A549 (cell line): ENCODE measurements at regions not wholly inside any gene's neighbourhood (a gene's known extent, or its start where the extent isn't known, plus 50 kb on each side); places are given as distances from the start of the nearest gene placed in this dataset.

Source experiments
- ATAC-seq, 2 experiments: fragments of 200-7000 bp in 1 of 2; fragments of >200 bp in 1 of 2; cut with Nextera tagmentation in 1 of 2; cut with Tn5 transposase in 1 of 2; 3 replicates each; pipeline versions ENCODE4 v1.8.0 to v1.9.1; 2018 to 2020; ENCODE audit warnings: mild to moderate bottlenecking in 1 of 2, moderate library complexity in 1 of 2
- CTCF ChIA-PET: fragments of 300-600 bp; sonication (Branson Sonifier 250); formaldehyde crosslinking; extraction: SDS; loops from one replicate; lab custom pipeline; 2021; ENCODE audit warnings: antibody characterized with exemption, inconsistent platforms; lab: Yijun Ruan, JAX
- POLR2A ChIA-PET: fragments of 350-600 bp; formaldehyde crosslinking; extraction: SDS; loops from one replicate; lab custom pipeline; 2021; ENCODE audit warnings: antibody characterized with exemption, inconsistent platforms; lab: Yijun Ruan, JAX
- DNase-seq, 2 experiments: peaks; one replicate each; pipeline versions ENCODE4 v3.0.0 to v3.0.0-alpha.2; 2011 to 2016; ENCODE audit warnings: low read depth in 1 of 2, low spot score in 1 of 2
- FAIRE-seq: peaks from 2 replicates; lab custom pipeline; 2011; peaks lifted over from hg19 to GRCh38; lab: Jason Lieb, UNC
- H3K27ac ChIP-seq, 2 experiments: fragments of >200 bp; sonication (Bioruptor Twin); formaldehyde crosslinking; 3 replicates each; pipeline ENCODE4 v1.5.1; 2016 to 2017
- H3K4me1 ChIP-seq: fragments of >200 bp; sonication (Bioruptor Twin); formaldehyde crosslinking; 3 replicates; pipeline ENCODE4 v1.6.1; 2016
- H3K4me2 ChIP-seq: fragments of >200 bp; sonication (Bioruptor Twin); formaldehyde crosslinking; 3 replicates; pipeline ENCODE4 v1.6.1; 2016
- H3K4me3 ChIP-seq: fragments of >200 bp; sonication (Bioruptor Twin); formaldehyde crosslinking; 3 replicates; pipeline ENCODE4 v1.5.1; 2016
- H3K9me3 ChIP-seq: fragments of >200 bp; sonication (Bioruptor Twin); formaldehyde crosslinking; 3 replicates; pipeline ENCODE4 v1.6.1; 2016
- CEBPB ChIP-seq, 2 experiments: fragments of >200 bp in 1 of 2; sonication (Bioruptor Twin) in 1 of 2; formaldehyde crosslinking in 1 of 2; IDR thresholded peaks; 2 replicates each; pipeline ENCODE4 v1.6.1; 2012 to 2016
- CHD2 ChIP-seq: fragments of 150-350 bp; IDR thresholded peaks from 2 replicates; pipeline ENCODE4 v1.6.1; 2014; ENCODE audit warnings: low read length; ENCODE audit not compliant: partially characterized antibody
- ESRRA ChIP-seq: fragments of 150-350 bp; IDR thresholded peaks from 2 replicates; pipeline ENCODE4 v1.6.1; 2014; ENCODE audit warnings: mild to moderate bottlenecking, low read length, borderline replicate concordance
- FOSB ChIP-seq: fragments of 250-450 bp; sonication (Bioruptor Pico); IDR thresholded peaks from 2 replicates; pipeline ENCODE4 v1.5.0; 2020; ENCODE audit warnings: mild to moderate bottlenecking, moderate library complexity
- FOSL2 ChIP-seq, 2 experiments: fragments of 450-650 bp in 1 of 2; fragments of >200 bp in 1 of 2; sonication (Bioruptor Twin) in 1 of 2; formaldehyde crosslinking; IDR thresholded peaks; 2 replicates each; pipeline versions ENCODE4 v1.5.0 to v1.6.1; 2016 to 2020; ENCODE audit warnings: mild to moderate bottlenecking in 1 of 2, moderate library complexity in 1 of 2
- HDAC2 ChIP-seq: fragments of 200-600 bp; sonication (generic); IDR thresholded peaks from 2 replicates; pipeline ENCODE4 v1.6.1; 2016
- HEYL ChIP-seq: fragments of 250-450 bp; sonication (Bioruptor Pico); IDR thresholded peaks from 2 replicates; pipeline ENCODE4 v1.8.0; 2021; ENCODE audit warnings: mild to moderate bottlenecking, moderate library complexity
- HOXB13 ChIP-seq: fragments of 250-450 bp; sonication (Bioruptor Pico); IDR thresholded peaks from 2 replicates; pipeline ENCODE4 v1.5.0; 2020; ENCODE audit warnings: low read depth, mild to moderate bottlenecking, moderate library complexity
- KDM1A ChIP-seq: fragments of 200-600 bp; sonication (generic); IDR thresholded peaks from 2 replicates; pipeline ENCODE4 v1.6.1; 2016; ENCODE audit warnings: low read depth, mild to moderate bottlenecking
- MAFK ChIP-seq: fragments of 450-650 bp; IDR thresholded peaks from 2 replicates; pipeline ENCODE4 v1.6.1; 2014; ENCODE audit not compliant: partially characterized antibody
- MAZ ChIP-seq: fragments of 150-350 bp; IDR thresholded peaks from 2 replicates; pipeline ENCODE4 v1.6.1; 2014; ENCODE audit warnings: antibody characterized with exemption, low read depth, low read length, borderline replicate concordance
- NPAS2 ChIP-seq: fragments of 250-450 bp; sonication (Bioruptor Pico); IDR thresholded peaks from 2 replicates; pipeline ENCODE4 v1.8.0; 2022; ENCODE audit warnings: mild to moderate bottlenecking, moderate library complexity, borderline replicate concordance
- RARB ChIP-seq: fragments of 250-450 bp; sonication (Bioruptor Pico); IDR thresholded peaks from 2 replicates; pipeline ENCODE4 v1.8.0; 2021; ENCODE audit warnings: mild to moderate bottlenecking, moderate library complexity
- RCOR1 ChIP-seq: fragments of 150-350 bp; IDR thresholded peaks from 2 replicates; pipeline ENCODE4 v1.6.1; 2014; ENCODE audit warnings: antibody characterized with exemption, low read length, low read depth
- RFX5 ChIP-seq: fragments of 450-650 bp; IDR thresholded peaks from 2 replicates; pipeline ENCODE4 v1.7.1; 2014; ENCODE audit warnings: antibody characterized with exemption, mild to moderate bottlenecking, moderate library complexity
- SMC3 ChIP-seq: fragments of >200 bp; sonication (Bioruptor Twin); formaldehyde crosslinking; IDR thresholded peaks from 3 replicates; pipeline ENCODE4 v1.6.1; 2018; ENCODE audit warnings: inconsistent platforms
- ZC3H11A ChIP-seq: fragments of 450-650 bp; IDR thresholded peaks from 2 replicates; pipeline ENCODE4 v1.6.1; 2014; ENCODE audit warnings: antibody characterized with exemption, mild to moderate bottlenecking
- WGBS: methylation state at CpG from one replicate; pipeline ENCODE4 v1.1.6; 2017; ENCODE audit errors: missing lambda C conversion rate; 5-methylcytosine and 5-hydroxymethylcytosine counted together
- TF ChIP-seq, protein P1 (sequence below): IDR thresholded peaks from 2 replicates; pipeline ENCODE4 v1.6.1; 2012
- TF ChIP-seq, protein P2 (sequence below): IDR thresholded peaks from 2 replicates; pipeline ENCODE4 v1.6.1; 2012
- TF ChIP-seq, protein P3 (sequence below): fragments of 200-600 bp; sonication (generic); IDR thresholded peaks from 2 replicates; pipeline ENCODE4 v1.6.1; 2016; ENCODE audit warnings: antibody characterized with exemption, mild to moderate bottlenecking, moderate library complexity

DNA sequence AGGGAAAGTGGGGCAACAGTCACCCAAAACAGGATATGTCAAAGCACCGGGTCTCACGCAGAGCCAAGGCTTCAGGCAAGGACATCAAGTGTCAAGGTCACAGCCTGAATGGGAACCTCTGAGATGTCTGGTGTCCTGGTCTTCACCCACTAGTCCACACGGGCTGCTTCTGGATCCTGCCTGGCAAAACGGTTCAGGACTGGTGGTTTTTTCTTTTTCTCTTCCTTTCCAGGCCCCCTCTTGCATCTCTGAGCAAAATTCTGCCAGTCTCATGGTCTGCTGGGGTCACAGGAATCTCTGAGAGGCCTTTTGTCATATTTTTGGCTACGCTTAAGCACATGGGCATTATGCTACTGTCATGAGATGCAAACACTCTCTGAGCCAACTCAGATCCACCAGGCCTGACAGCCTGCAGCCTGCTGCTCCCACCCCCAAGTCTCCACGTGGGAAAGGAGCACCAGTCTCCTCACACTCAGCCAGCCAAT, 518.2 kb upstream of the ZEB2 start:
- Histone ChIP-seq H3K4me1 (peaks cover 32% of the 10 kb centered on the region), H3K9me3 (no peaks in the 10 kb centered on the region), H3K4me2 (peak overlapping the region; percentile 94), H3K27ac (peak overlapping the region; percentile 30 to 53; a peak in 5 of 6 replicates), H3K4me3 (no peak overlapping the region)
- CTCF ChIA-PET = no interaction called here
- FAIRE-seq (no peak), DNase-seq (peak in 1 of 2 experiments; percentile 47), ATAC-seq (peak; percentile 67 to 84)
- no peak for TF ChIP-seq HEYL (CRISPR knock-in tag)
- TF ChIP-seq, protein P1, sequence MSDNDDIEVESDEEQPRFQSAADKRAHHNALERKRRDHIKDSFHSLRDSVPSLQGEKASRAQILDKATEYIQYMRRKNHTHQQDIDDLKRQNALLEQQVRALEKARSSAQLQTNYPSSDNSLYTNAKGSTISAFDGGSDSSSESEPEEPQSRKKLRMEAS = 0 out of 2 replicates have a peak, but pooled peaks have one; percentile 20
- 49% methylated on average over 6 of the region's 6 CpGs for WGBS
- POLR2A ChIA-PET = interaction anchor here (0.6 kb wide), 1 partner anchor 1601 kb away, joined by 3 read pairs; no protein-coding TSS in a partner anchor

DNA sequence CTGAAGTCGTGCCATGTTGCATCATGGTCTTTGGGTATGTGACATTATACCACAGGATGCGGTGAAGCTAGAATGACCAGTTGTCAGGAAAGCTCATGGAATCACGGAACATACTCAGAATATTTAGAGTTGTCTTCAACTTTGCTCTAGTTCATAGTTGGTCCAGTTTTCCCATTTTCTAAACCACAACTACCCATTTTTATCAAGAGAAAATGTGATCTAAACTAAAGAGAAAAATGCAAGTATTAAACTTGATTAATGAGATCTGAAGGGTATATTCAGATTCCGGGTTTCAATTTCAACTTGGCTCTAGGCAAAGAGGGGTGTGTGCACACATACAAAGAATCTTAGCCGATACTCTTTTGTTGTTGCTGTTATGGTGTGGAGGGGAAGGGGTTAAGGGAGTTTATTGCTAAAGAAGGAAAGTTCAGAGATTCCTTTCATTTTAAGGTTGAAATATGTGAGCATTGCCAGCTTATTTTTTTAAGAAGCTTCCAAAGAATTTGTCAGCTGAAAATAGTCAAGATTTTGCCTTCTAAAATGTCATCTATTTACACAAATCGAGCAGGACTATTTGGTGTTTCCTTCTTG, 516.6 kb upstream of the ZEB2 start:
- Histone ChIP-seq H3K4me1 (peaks cover 32% of the 10 kb centered on the region), H3K27ac (peak overlapping the region; percentile 67 to 76)
- POLR2A ChIA-PET = no interaction called here
- peak in 1 of 2 experiments; percentile 38; a peak in 1 of 4 replicates for TF ChIP-seq CEBPB (IDR thresholded peaks at IDR 0.05)
- no peak for TF ChIP-seq MAFK
- TF ChIP-seq, all 56 proteins: peak for 1
- Histone ChIP-seq H3K4me3 (peak overlapping the region; percentile 23), H3K9me3 (no peaks in the 10 kb centered on the region), H3K4me2 (peak overlapping the region; percentile 94)
- ATAC-seq (peak in 1 of 2 experiments; percentile 63; a peak in 3 of 6 replicates), DNase-seq (peak in 1 of 2 experiments; percentile 37), FAIRE-seq (no peak)
- WGBS = 11% methylated on average over 6 of the region's 6 CpGs
- CTCF ChIA-PET = interaction anchor here (1.9 kb wide), 1 partner anchor 14 kb away, joined by 5 read pairs; no protein-coding TSS in a partner anchor

DNA sequence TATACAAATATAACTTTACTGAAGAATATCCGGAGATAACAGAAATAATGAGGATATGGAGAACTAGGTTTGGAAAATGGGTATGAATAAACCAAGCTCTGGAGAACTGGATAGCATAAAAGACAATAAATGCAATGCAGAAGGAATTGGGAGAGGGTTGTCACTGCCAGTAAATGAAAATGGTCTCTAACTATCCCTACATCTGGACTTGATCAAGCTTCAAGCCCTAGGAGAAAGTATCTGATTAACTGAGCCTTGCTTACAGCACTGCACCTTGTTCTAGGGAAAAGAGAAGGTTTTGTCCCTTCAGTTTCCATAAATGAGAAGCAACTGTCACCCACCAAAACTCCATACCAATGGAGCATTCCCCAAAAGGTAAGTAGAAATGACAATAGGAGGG, 514.6 kb upstream of the ZEB2 start:
- TF ChIP-seq RCOR1 (no peak), RARB (CRISPR knock-in tag) (no peak), FOSB (CRISPR knock-in tag) (no peak), MAZ (no peak), SMC3 (no peak), RFX5 (no peak), ZC3H11A (no peak), NPAS2 (CRISPR knock-in tag) (no peak), CHD2 (no peak), KDM1A (no peak), HOXB13 (no peak), HDAC2 (no peak), MAFK (no peak)
- TF ChIP-seq, protein P1 = no peak
- TF ChIP-seq, protein P2, sequence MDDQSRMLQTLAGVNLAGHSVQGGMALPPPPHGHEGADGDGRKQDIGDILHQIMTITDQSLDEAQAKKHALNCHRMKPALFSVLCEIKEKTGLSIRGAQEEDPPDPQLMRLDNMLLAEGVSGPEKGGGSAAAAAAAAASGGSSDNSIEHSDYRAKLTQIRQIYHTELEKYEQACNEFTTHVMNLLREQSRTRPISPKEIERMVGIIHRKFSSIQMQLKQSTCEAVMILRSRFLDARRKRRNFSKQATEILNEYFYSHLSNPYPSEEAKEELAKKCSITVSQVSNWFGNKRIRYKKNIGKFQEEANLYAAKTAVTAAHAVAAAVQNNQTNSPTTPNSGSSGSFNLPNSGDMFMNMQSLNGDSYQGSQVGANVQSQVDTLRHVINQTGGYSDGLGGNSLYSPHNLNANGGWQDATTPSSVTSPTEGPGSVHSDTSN = no peak
- H3K27ac ChIP-seq = 0 out of 6 replicates have a peak overlapping the region, but pooled peaks of 1 of the 2 experiments have one; percentile 8
- peaks cover 40% of the 10 kb centered on the region for H3K4me1 ChIP-seq
- no peak overlapping the region for H3K4me3 ChIP-seq
- FAIRE-seq (no peak), DNase-seq (no peak), ATAC-seq (no peak)
- POLR2A ChIA-PET = no interaction called here
- 83% methylated on average over 1 of the region's 1 CpG for WGBS
- no peak overlapping the region for H3K4me2 ChIP-seq
- CTCF ChIA-PET = no interaction called here
- no peaks in the 10 kb centered on the region for H3K9me3 ChIP-seq

DNA sequence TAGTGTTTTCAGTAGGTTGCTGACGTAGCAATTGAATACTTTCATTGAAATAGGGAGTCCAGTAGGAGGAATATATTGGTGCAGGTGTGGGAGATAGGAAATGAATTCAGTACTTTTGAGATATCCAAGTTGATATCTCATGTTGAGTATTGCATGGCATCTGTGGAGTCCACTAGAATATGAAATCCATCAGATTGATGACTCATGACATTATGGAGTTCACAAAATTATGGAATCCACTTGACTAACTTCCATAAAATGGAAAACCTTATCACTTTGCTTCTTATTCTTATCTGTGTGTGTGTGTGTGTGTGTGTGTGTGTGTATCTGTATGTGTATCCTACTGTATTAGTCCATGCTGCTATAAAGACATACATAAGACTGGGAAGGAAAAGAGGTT, 513.5 kb upstream of the ZEB2 start:
- ATAC-seq (no peak), DNase-seq (no peak), FAIRE-seq (no peak)
- ChIA-PET POLR2A (no interaction called here), CTCF (no interaction called here)
- Histone ChIP-seq H3K4me2 (no peak overlapping the region), H3K9me3 (no peaks in the 10 kb centered on the region), H3K4me3 (no peak overlapping the region), H3K4me1 (peaks cover 36% of the 10 kb centered on the region), H3K27ac (no peak overlapping the region)
- WGBS = 89% methylated on average over 1 of the region's 1 CpG
- TF ChIP-seq FOSL2 (IDR thresholded peaks at IDR 0.05) = no peak
- peak; percentile 50 for TF ChIP-seq FOSL2 (CRISPR knock-in tag; IDR thresholded peaks at IDR 0.05)
- peak; percentile 58 for TF ChIP-seq MAFK
- TF ChIP-seq ESRRA = no peak
- TF ChIP-seq, protein P3, sequence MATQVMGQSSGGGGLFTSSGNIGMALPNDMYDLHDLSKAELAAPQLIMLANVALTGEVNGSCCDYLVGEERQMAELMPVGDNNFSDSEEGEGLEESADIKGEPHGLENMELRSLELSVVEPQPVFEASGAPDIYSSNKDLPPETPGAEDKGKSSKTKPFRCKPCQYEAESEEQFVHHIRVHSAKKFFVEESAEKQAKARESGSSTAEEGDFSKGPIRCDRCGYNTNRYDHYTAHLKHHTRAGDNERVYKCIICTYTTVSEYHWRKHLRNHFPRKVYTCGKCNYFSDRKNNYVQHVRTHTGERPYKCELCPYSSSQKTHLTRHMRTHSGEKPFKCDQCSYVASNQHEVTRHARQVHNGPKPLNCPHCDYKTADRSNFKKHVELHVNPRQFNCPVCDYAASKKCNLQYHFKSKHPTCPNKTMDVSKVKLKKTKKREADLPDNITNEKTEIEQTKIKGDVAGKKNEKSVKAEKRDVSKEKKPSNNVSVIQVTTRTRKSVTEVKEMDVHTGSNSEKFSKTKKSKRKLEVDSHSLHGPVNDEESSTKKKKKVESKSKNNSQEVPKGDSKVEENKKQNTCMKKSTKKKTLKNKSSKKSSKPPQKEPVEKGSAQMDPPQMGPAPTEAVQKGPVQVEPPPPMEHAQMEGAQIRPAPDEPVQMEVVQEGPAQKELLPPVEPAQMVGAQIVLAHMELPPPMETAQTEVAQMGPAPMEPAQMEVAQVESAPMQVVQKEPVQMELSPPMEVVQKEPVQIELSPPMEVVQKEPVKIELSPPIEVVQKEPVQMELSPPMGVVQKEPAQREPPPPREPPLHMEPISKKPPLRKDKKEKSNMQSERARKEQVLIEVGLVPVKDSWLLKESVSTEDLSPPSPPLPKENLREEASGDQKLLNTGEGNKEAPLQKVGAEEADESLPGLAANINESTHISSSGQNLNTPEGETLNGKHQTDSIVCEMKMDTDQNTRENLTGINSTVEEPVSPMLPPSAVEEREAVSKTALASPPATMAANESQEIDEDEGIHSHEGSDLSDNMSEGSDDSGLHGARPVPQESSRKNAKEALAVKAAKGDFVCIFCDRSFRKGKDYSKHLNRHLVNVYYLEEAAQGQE = no peak
- TF ChIP-seq, all 56 proteins: peak for 2
